Caco-2 (cell line): ENCODE measurements at regions not wholly inside any gene's neighbourhood (a gene's known extent, or its start where the extent isn't known, plus 50 kb on each side); places are given as distances from the start of the nearest gene placed in this dataset.

ENCODE experiments used
- BruUV-seq: library from RNA; stranded (reverse); fragments of 400-500 nt; replicated peaks from 2 replicates; lab custom pipeline; 2021; lab: Mats Ljungman, UMichigan
- CTCF ChIA-PET: fragments of 300-600 bp; sonication (Branson Sonifier 250); formaldehyde crosslinking; loops from one replicate; lab custom pipeline; 2022; ENCODE audit warnings: antibody characterized with exemption; lab: Charles Lee
- POLR2A ChIA-PET: fragments of 300-600 bp; sonication (Branson Sonifier 250); formaldehyde crosslinking; loops from one replicate; lab custom pipeline; 2022; ENCODE audit warnings: antibody characterized with exemption; lab: Charles Lee
- DNase-seq, 2 experiments: peaks; one replicate each; pipeline versions ENCODE4 v3.0.0 to v3.0.0-alpha.2; 2020 to 2022
- H3K27me3 ChIP-seq: replicated peaks from 2 replicates; pipeline ENCODE4 v1.6.0; 2011; ENCODE audit warnings: low read length; ENCODE audit not compliant: control insufficient read depth, insufficient read depth
- H3K36me3 ChIP-seq: 2 replicates; pipeline ENCODE4 v1.5.1; 2011; ENCODE audit warnings: low read length; ENCODE audit not compliant: control insufficient read depth, insufficient read depth
- H3K4me1 ChIP-seq: fragments of 250-450 bp; sonication (Bioruptor Pico); 2 replicates; pipeline ENCODE4 v1.5.1; 2020; ENCODE audit warnings: mild to moderate bottlenecking
- H3K4me3 ChIP-seq: 2 replicates; pipeline ENCODE4 v1.5.1; 2011; ENCODE audit warnings: low read depth, mild to moderate bottlenecking, control low read depth, low read length
- H3K9me3 ChIP-seq: fragments of 250-450 bp; sonication (Bioruptor Pico); 2 replicates; pipeline ENCODE4 v1.5.1; 2020; ENCODE audit warnings: mild to moderate bottlenecking, moderate library complexity
- H3K27ac Mint-ChIP-seq: one replicate; pipeline ENCODE4 v1.8.0; 2022; ENCODE audit warnings: mixed read lengths; ENCODE audit not compliant: unreplicated experiment
- H3K27me3 Mint-ChIP-seq: one replicate; pipeline ENCODE4 v1.8.0; 2022; ENCODE audit warnings: mixed read lengths; ENCODE audit not compliant: insufficient read depth, unreplicated experiment
- H3K36me3 Mint-ChIP-seq: one replicate; pipeline ENCODE4 v1.8.0; 2022; ENCODE audit warnings: mild to moderate bottlenecking, mixed read lengths; ENCODE audit not compliant: insufficient read depth, unreplicated experiment
- H3K4me1 Mint-ChIP-seq: one replicate; pipeline ENCODE4 v1.8.0; 2022; ENCODE audit warnings: low read depth, mixed read lengths; ENCODE audit not compliant: unreplicated experiment
- H3K4me3 Mint-ChIP-seq: one replicate; pipeline ENCODE4 v1.8.0; 2022; ENCODE audit warnings: mild to moderate bottlenecking, moderate library complexity, mixed read lengths; ENCODE audit not compliant: unreplicated experiment
- H3K9me3 Mint-ChIP-seq: one replicate; pipeline ENCODE4 v1.8.0; 2022; ENCODE audit warnings: mixed read lengths; ENCODE audit not compliant: unreplicated experiment
- CTCF ChIP-seq, 2 experiments: fragments of 200-600 bp in 1 of 2; IDR thresholded peaks; 1 replicate in 1 of 2; 2 replicates in 1 of 2; pipeline versions ENCODE4 v1.5.1 to v1.8.0; 2011 to 2022; ENCODE audit warnings: antibody characterized with exemption in 1 of 2, control low read depth in 1 of 2, inconsistent platforms in 1 of 2, low read depth in 1 of 2, low read length in 1 of 2, mild to moderate bottlenecking in 1 of 2, moderate library complexity in 1 of 2; ENCODE audit not compliant: insufficient read depth in 1 of 2, severe bottlenecking in 1 of 2, unreplicated experiment in 1 of 2
- intact Hi-C: fragments of 100-400 bp; cut with micrococcal nuclease; formaldehyde crosslinking; loops from one replicate; pipeline ENCODE4 v1.10.0; 2022; ENCODE audit not compliant: unreplicated experiment

- DNase-seq, result no peak
- H3K9me3 Mint-ChIP-seq, result no peaks in the 10 kb centered on the region
- ChIA-PET CTCF (no interaction called here), POLR2A (no interaction called here)
- H3K4me1 ChIP-seq, result peaks cover 10% of the 10 kb centered on the region
- H3K4me3 ChIP-seq, result no peak overlapping the region
- no peak for TF ChIP-seq CTCF (IDR thresholded peaks at IDR 0.05; ENCODE audit: insufficient read depth in 1 of 2, low read depth in 1 of 2, low read length in 1 of 2, severe bottlenecking in 1 of 2, unreplicated experiment in 1 of 2)
- BruUV-seq, result no TSS peak
- H3K36me3 Mint-ChIP-seq, result no peaks in the 10 kb centered on the region
- H3K27me3 ChIP-seq, result no peaks in the 10 kb centered on the region
- H3K27me3 Mint-ChIP-seq, result no peaks in the 10 kb centered on the region
- H3K36me3 ChIP-seq, result no peaks in the 10 kb centered on the region
- H3K4me3 Mint-ChIP-seq, result no peak overlapping the region
- no peaks in the 10 kb centered on the region; the same call in 1 of the 2 replicates for H3K9me3 ChIP-seq
- peaks cover 5% of the 10 kb centered on the region for H3K4me1 Mint-ChIP-seq
- no peak overlapping the region for H3K27ac Mint-ChIP-seq
- intact Hi-C loops, result no loop called here
These were observed 384.8 kb downstream of the BMP4 start for GRCh38 chr14:53571641-53572328.

- no peaks in the 10 kb centered on the region for H3K9me3 Mint-ChIP-seq
- CTCF ChIA-PET, result no interaction called here
- TF ChIP-seq CTCF (IDR thresholded peaks at IDR 0.05; ENCODE audit: insufficient read depth in 1 of 2, low read depth in 1 of 2, low read length in 1 of 2, severe bottlenecking in 1 of 2, unreplicated experiment in 1 of 2), result no peak
- no peak overlapping the region for H3K27ac Mint-ChIP-seq
- BruUV-seq, result no TSS peak
- no peak for DNase-seq
- H3K4me3 Mint-ChIP-seq, result no peak overlapping the region
- intact Hi-C loops, result no loop called here
- H3K9me3 ChIP-seq, result no peaks in the 10 kb centered on the region; the same call in 1 of the 2 replicates
- peaks cover 10% of the 10 kb centered on the region for H3K4me1 ChIP-seq
- POLR2A ChIA-PET, result no interaction called here
- H3K36me3 ChIP-seq, result no peaks in the 10 kb centered on the region
- H3K36me3 Mint-ChIP-seq, result no peaks in the 10 kb centered on the region
- H3K4me1 Mint-ChIP-seq, result peaks cover 5% of the 10 kb centered on the region
- no peaks in the 10 kb centered on the region for H3K27me3 Mint-ChIP-seq
- H3K27me3 ChIP-seq, result no peaks in the 10 kb centered on the region
- H3K4me3 ChIP-seq, result no peak overlapping the region
These were observed 385.9 kb downstream of the BMP4 start for GRCh38 chr14:53570411-53571387.

GRCh38 chr14:53569446-53569845 lies 387.2 kb downstream of the BMP4 start:
- no peak for DNase-seq
- TF ChIP-seq CTCF (IDR thresholded peaks at IDR 0.05; ENCODE audit: insufficient read depth in 1 of 2, low read depth in 1 of 2, low read length in 1 of 2, severe bottlenecking in 1 of 2, unreplicated experiment in 1 of 2), result no peak
- no TSS peak for BruUV-seq
- Mint-ChIP-seq H3K9me3 (no peaks in the 10 kb centered on the region), H3K27ac (no peak overlapping the region), H3K36me3 (no peaks in the 10 kb centered on the region), H3K27me3 (no peaks in the 10 kb centered on the region), H3K4me1 (peaks cover 5% of the 10 kb centered on the region), H3K4me3 (no peak overlapping the region)
- Histone ChIP-seq H3K9me3 (no peaks in the 10 kb centered on the region), H3K4me3 (no peak overlapping the region), H3K36me3 (no peaks in the 10 kb centered on the region), H3K4me1 (peaks cover 10% of the 10 kb centered on the region), H3K27me3 (no peaks in the 10 kb centered on the region)
- POLR2A ChIA-PET, result no interaction called here
- CTCF ChIA-PET, result no interaction called here
- intact Hi-C loops, result no loop called here
